GM23338 (cell line): ENCODE measurements at regions not wholly inside any gene's neighbourhood (a gene's known extent, or its start where the extent isn't known, plus 50 kb on each side); places are given as distances from the start of the nearest gene placed in this dataset.

Source experiments
- ATAC-seq: fragments of 200-7000 bp; cut with Tn5 transposase; 3 replicates; pipeline ENCODE4 v1.9.1; 2020
- DNase-seq: peaks from one replicate; pipeline ENCODE4 v3.0.0-alpha.2; 2015; ENCODE audit warnings: low spot score
- H2AFZ ChIP-seq: fragments of 200-600 bp; sonication (generic); 2 replicates; pipeline ENCODE4 v1.8.0; 2016; ENCODE audit warnings: antibody characterized with exemption, mild to moderate bottlenecking, moderate library complexity
- H3F3A ChIP-seq: fragments of 200-600 bp; sonication (generic); replicated peaks from 2 replicates; pipeline ENCODE4 v1.8.0; 2017; ENCODE audit warnings: antibody characterized with exemption, mixed run types, low read depth
- H3K27ac ChIP-seq: fragments of 200-600 bp; sonication (generic); 2 replicates; pipeline ENCODE4 v1.6.1; 2016; ENCODE audit warnings: low read depth
- H3K27me3 ChIP-seq: fragments of 200-600 bp; sonication (generic); 2 replicates; pipeline ENCODE4 v1.8.0; 2016; ENCODE audit warnings: mild to moderate bottlenecking, mixed run types, moderate library complexity; ENCODE audit not compliant: insufficient read depth
- H3K36me3 ChIP-seq: fragments of 200-600 bp; sonication (generic); 2 replicates; pipeline ENCODE4 v1.8.0; 2016; ENCODE audit warnings: mild to moderate bottlenecking; ENCODE audit not compliant: insufficient read depth
- H3K4me1 ChIP-seq: fragments of 200-600 bp; sonication (generic); 2 replicates; pipeline ENCODE4 v1.8.0; 2016; ENCODE audit warnings: mild to moderate bottlenecking, moderate library complexity; ENCODE audit not compliant: insufficient read depth
- H3K4me2 ChIP-seq: fragments of 200-600 bp; sonication (generic); 2 replicates; pipeline ENCODE4 v1.7.1; 2017; ENCODE audit warnings: mixed run types
- H3K4me3 ChIP-seq: fragments of 200-600 bp; sonication (generic); 2 replicates; pipeline ENCODE4 v1.6.1; 2016; ENCODE audit warnings: mixed run types
- H3K79me2 ChIP-seq: fragments of 200-600 bp; sonication (generic); replicated peaks from 2 replicates; pipeline ENCODE4 v1.8.0; 2017; ENCODE audit warnings: mild to moderate bottlenecking; ENCODE audit not compliant: insufficient read depth
- H3K9me2 ChIP-seq: fragments of 200-600 bp; sonication (generic); 2 replicates; pipeline ENCODE4 v1.8.0; 2017; ENCODE audit not compliant: insufficient read depth
- H4K20me1 ChIP-seq: fragments of 200-600 bp; sonication (generic); replicated peaks from 2 replicates; pipeline ENCODE4 v1.8.0; 2017; ENCODE audit warnings: mild to moderate bottlenecking; ENCODE audit not compliant: insufficient read depth
- H3K27ac Mint-ChIP-seq: 2 replicates; pipeline ENCODE4 v1.8.0; 2020; ENCODE audit warnings: inconsistent platforms, mild to moderate bottlenecking, moderate library complexity, mixed read lengths
- H3K27me3 Mint-ChIP-seq: 3 replicates; pipeline ENCODE4 v1.8.0; 2022; ENCODE audit warnings: low read depth, mild to moderate bottlenecking, moderate library complexity, mixed read lengths, inconsistent platforms; ENCODE audit not compliant: insufficient read depth, poor library complexity
- H3K36me3 Mint-ChIP-seq: 3 replicates; pipeline ENCODE4 v1.8.0; 2021; ENCODE audit warnings: low read depth, mild to moderate bottlenecking, inconsistent platforms, moderate library complexity, mixed read lengths
- H3K4me1 Mint-ChIP-seq: 3 replicates; pipeline ENCODE4 v1.8.0; 2020; ENCODE audit warnings: mild to moderate bottlenecking, inconsistent platforms, mixed read lengths
- H3K4me3 Mint-ChIP-seq: 3 replicates; pipeline ENCODE4 v1.8.0; 2021; ENCODE audit warnings: moderate library complexity, mild to moderate bottlenecking, inconsistent platforms, mixed read lengths
- H3K9me3 Mint-ChIP-seq: 3 replicates; pipeline ENCODE4 v1.8.0; 2020; ENCODE audit warnings: moderate library complexity, mild to moderate bottlenecking, inconsistent platforms, mixed read lengths
- CREB1 ChIP-seq: fragments of 250-450 bp; sonication (Bioruptor Pico); IDR thresholded peaks from 2 replicates; pipeline ENCODE4 v1.5.0; 2020; ENCODE audit warnings: low read depth, mild to moderate bottlenecking, moderate library complexity
- CTCF ChIP-seq, 2 experiments: fragments of 200-600 bp in 1 of 2; sonication (generic) in 1 of 2; conservative IDR thresholded peaks; 2 replicates each; pipeline versions ENCODE4 v1.5.1 to v1.6.1; 2016 to 2017; ENCODE audit warnings: antibody characterized with exemption in 2 of 2, low read depth in 2 of 2, mild to moderate bottlenecking in 2 of 2, moderate library complexity in 1 of 2
- EZH2 ChIP-seq: fragments of 200-600 bp; sonication (generic); IDR thresholded peaks from one replicate; pipeline ENCODE4 v1.8.0; 2017; ENCODE audit warnings: antibody characterized with exemption, mild to moderate bottlenecking, low read depth; ENCODE audit not compliant: unreplicated experiment
- JUNB ChIP-seq: IDR thresholded peaks from one replicate; pipeline ENCODE4 v1.6.1; 2016; ENCODE audit warnings: antibody characterized with exemption; ENCODE audit not compliant: unreplicated experiment
- POLR2AphosphoS5 ChIP-seq: IDR thresholded peaks from 2 replicates; pipeline ENCODE4 v1.6.1; 2016; ENCODE audit warnings: antibody characterized with exemption, low read depth
- REST ChIP-seq: IDR thresholded peaks from one replicate; pipeline ENCODE4 v1.6.1; 2018; ENCODE audit warnings: antibody characterized with exemption; ENCODE audit not compliant: unreplicated experiment
- STAT1 ChIP-seq: IDR thresholded peaks from one replicate; pipeline ENCODE4 v1.6.1; 2016; ENCODE audit warnings: antibody characterized with exemption; ENCODE audit not compliant: unreplicated experiment
- ZNF114 ChIP-seq: fragments of 250-450 bp; sonication (Bioruptor Pico); IDR thresholded peaks from 2 replicates; pipeline ENCODE4 v1.5.0; 2020; ENCODE audit warnings: mild to moderate bottlenecking, moderate library complexity
- ZNF331 ChIP-seq: fragments of 250-450 bp; sonication (Bioruptor Pico); IDR thresholded peaks from 2 replicates; pipeline ENCODE4 v1.5.0; 2020; ENCODE audit warnings: low read depth, mild to moderate bottlenecking, moderate library complexity

- Histone ChIP-seq H3K4me3 (no peak overlapping the region), H3K4me1 (peaks cover 23% of the 10 kb centered on the region), H3K36me3 (no peaks in the 10 kb centered on the region), H4K20me1 (no peaks in the 10 kb centered on the region), H3K9me2 (no peaks in the 10 kb centered on the region), H3F3A (no peaks in the 10 kb centered on the region), H3K27ac (no peak overlapping the region), H3K4me2 (0 out of 2 replicates have a peak overlapping the region, but pooled peaks have one; percentile 22), H3K79me2 (no peaks in the 10 kb centered on the region), H3K27me3 (no peaks in the 10 kb centered on the region), H2AFZ (no peak overlapping the region)
- TF ChIP-seq EZH2 (no peak), POLR2AphosphoS5 (no peak), STAT1 (no peak), CTCF (conservative IDR thresholded peaks at IDR 0.05; ENCODE audit: low read depth in 2 of 2) (peak in 1 of 2 experiments; percentile 28; a peak in 3 of 4 replicates)
- no peak for DNase-seq
- Mint-ChIP-seq H3K27ac (no peak overlapping the region), H3K36me3 (no peaks in the 10 kb centered on the region), H3K4me3 (no peak overlapping the region), H3K4me1 (peaks cover 18% of the 10 kb centered on the region), H3K27me3 (no peaks in the 10 kb centered on the region), H3K9me3 (peaks cover 3% of the 10 kb centered on the region; the same call in 2 of the 3 replicates)
- no peak for ATAC-seq
Measured at GRCh38 chrX:97692575-97692974, 808.9 kb downstream of the RPA4 start.

GRCh38 chrX:97700547-97700946 is 816.8 kb downstream of the RPA4 start:
- H3K36me3 ChIP-seq, result no peaks in the 10 kb centered on the region
- peaks cover 7% of the 10 kb centered on the region; the same call in 1 of the 2 replicates for H3K4me1 ChIP-seq
- H4K20me1 ChIP-seq, result no peaks in the 10 kb centered on the region
- H3K27ac ChIP-seq, result no peak overlapping the region
- DNase-seq (no peak), ATAC-seq (no peak)
- TF ChIP-seq JUNB (no peak), CREB1 (no peak), ZNF114 (CRISPR knock-in tag) (no peak)
- H3K79me2 ChIP-seq, result no peaks in the 10 kb centered on the region
- no peaks in the 10 kb centered on the region for H3K9me2 ChIP-seq
- Mint-ChIP-seq H3K4me3 (no peak overlapping the region), H3K27ac (no peak overlapping the region), H3K27me3 (peaks cover 4% of the 10 kb centered on the region), H3K9me3 (peaks cover 3% of the 10 kb centered on the region; the same call in 2 of the 3 replicates), H3K36me3 (no peaks in the 10 kb centered on the region), H3K4me1 (peaks cover 3% of the 10 kb centered on the region; the same call in 1 of the 3 replicates)
- H3K4me3 ChIP-seq, result no peak overlapping the region
- H3F3A ChIP-seq, result no peaks in the 10 kb centered on the region
- H3K4me2 ChIP-seq, result no peak overlapping the region
- no peaks in the 10 kb centered on the region for H3K27me3 ChIP-seq
- H2AFZ ChIP-seq, result no peak overlapping the region

GRCh38 chrX:97704474-97704873 is 820.8 kb downstream of the RPA4 start:
- Histone ChIP-seq H4K20me1 (no peaks in the 10 kb centered on the region), H3K4me2 (no peak overlapping the region), H3K36me3 (no peaks in the 10 kb centered on the region), H3F3A (no peaks in the 10 kb centered on the region), H2AFZ (no peak overlapping the region), H3K79me2 (no peaks in the 10 kb centered on the region), H3K4me3 (no peak overlapping the region), H3K27ac (no peak overlapping the region), H3K4me1 (0 out of 2 replicates have a peak, but pooled peaks cover 3% of the 10 kb centered on the region), H3K27me3 (no peaks in the 10 kb centered on the region), H3K9me2 (no peaks in the 10 kb centered on the region)
- peaks cover 4% of the 10 kb centered on the region for H3K27me3 Mint-ChIP-seq
- ATAC-seq (no peak), DNase-seq (no peak)
- no peaks in the 10 kb centered on the region for H3K9me3 Mint-ChIP-seq
- H3K4me3 Mint-ChIP-seq, result no peak overlapping the region
- H3K27ac Mint-ChIP-seq, result no peak overlapping the region
- no peaks in the 10 kb centered on the region for H3K36me3 Mint-ChIP-seq
- H3K4me1 Mint-ChIP-seq, result no peaks in the 10 kb centered on the region
- TF ChIP-seq ZNF331 (CRISPR knock-in tag) (no peak), REST (no peak)
